GM12878 (cell line): ENCODE measurements at regions not wholly inside any gene's neighbourhood (a gene's known extent, or its start where the extent isn't known, plus 50 kb on each side); places are given as distances from the start of the nearest gene placed in this dataset.

Experiments
- BCLAF1 ChIP-seq: fragments of 450-650 bp; IDR thresholded peaks from 2 replicates; pipeline ENCODE4 v1.6.1; 2017; ENCODE audit warnings: antibody characterized with exemption, mild to moderate bottlenecking, moderate library complexity
- FOS ChIP-seq: IDR thresholded peaks from 3 replicates; pipeline ENCODE4 v1.6.1; 2011; ENCODE audit warnings: borderline replicate concordance; ENCODE audit not compliant: insufficient read length; ENCODE audit errors: extremely low read depth
- IKZF2 ChIP-seq, 2 experiments: fragments of 450-650 bp; IDR thresholded peaks; 2 replicates each; pipeline ENCODE4 v1.6.1; 2017; ENCODE audit warnings: mild to moderate bottlenecking in 2 of 2, moderate library complexity in 2 of 2
- MAX ChIP-seq: IDR thresholded peaks from 2 replicates; pipeline ENCODE4 v1.6.1; 2012; ENCODE audit warnings: low read depth, low read length, improper control_type of control experiment
- POLR2A ChIP-seq: IDR thresholded peaks from 2 replicates; pipeline ENCODE4 v1.6.1; 2011; ENCODE audit warnings: low read depth, mild to moderate bottlenecking, low read length
- RAD21 ChIP-seq: IDR thresholded peaks from 2 replicates; pipeline ENCODE4 v1.6.1; 2011; ENCODE audit warnings: mild to moderate bottlenecking, low read depth, low read length, moderate library complexity; ENCODE audit not compliant: insufficient read depth
- TAF1 ChIP-seq: IDR thresholded peaks from 2 replicates; pipeline ENCODE4 v1.6.1; 2011; ENCODE audit warnings: mild to moderate bottlenecking, low read depth, low read length, borderline replicate concordance
- YY1 ChIP-seq: IDR thresholded peaks from 2 replicates; pipeline ENCODE4 v1.6.1; 2011; ENCODE audit warnings: low read depth, mild to moderate bottlenecking, low read length
- TF ChIP-seq, protein P1 (sequence below), 3 experiments: IDR thresholded peaks in 2 of 3; conservative IDR thresholded peaks in 1 of 3; 2 replicates each; pipeline ENCODE4 v1.5.1; 2011; ENCODE audit warnings: low read depth in 3 of 3, low read length in 3 of 3, mild to moderate bottlenecking in 3 of 3, control low read depth in 2 of 3, moderate library complexity in 2 of 3, inconsistent platforms in 1 of 3, mixed read lengths in 1 of 3; ENCODE audit not compliant: control insufficient read depth in 2 of 3, insufficient read depth in 1 of 3; ENCODE audit errors: extremely low read depth in 1 of 3

DNA sequence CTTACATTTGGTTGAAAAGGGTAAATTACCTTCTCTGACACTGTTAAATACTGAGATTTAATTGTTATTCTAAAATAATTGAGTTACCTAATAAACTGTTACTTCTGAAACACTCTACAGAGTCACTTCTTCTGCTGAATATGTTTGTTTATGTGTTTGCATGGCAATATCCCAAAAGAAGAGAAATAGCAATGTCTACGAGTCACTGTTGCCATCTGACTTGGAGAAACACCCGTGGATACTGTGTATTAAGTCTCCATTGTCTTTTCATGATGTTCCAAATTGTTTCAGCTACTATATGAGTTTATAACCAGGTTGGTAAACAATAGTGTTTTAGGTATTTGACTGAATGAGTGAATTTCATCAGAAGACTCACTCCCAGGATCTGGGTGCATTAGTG, 754.2 kb upstream of the ID2 start:
- TF ChIP-seq, protein P1, sequence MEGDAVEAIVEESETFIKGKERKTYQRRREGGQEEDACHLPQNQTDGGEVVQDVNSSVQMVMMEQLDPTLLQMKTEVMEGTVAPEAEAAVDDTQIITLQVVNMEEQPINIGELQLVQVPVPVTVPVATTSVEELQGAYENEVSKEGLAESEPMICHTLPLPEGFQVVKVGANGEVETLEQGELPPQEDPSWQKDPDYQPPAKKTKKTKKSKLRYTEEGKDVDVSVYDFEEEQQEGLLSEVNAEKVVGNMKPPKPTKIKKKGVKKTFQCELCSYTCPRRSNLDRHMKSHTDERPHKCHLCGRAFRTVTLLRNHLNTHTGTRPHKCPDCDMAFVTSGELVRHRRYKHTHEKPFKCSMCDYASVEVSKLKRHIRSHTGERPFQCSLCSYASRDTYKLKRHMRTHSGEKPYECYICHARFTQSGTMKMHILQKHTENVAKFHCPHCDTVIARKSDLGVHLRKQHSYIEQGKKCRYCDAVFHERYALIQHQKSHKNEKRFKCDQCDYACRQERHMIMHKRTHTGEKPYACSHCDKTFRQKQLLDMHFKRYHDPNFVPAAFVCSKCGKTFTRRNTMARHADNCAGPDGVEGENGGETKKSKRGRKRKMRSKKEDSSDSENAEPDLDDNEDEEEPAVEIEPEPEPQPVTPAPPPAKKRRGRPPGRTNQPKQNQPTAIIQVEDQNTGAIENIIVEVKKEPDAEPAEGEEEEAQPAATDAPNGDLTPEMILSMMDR (IDR thresholded peaks at IDR 0.05 in 2 of 3, conservative IDR thresholded peaks at IDR 0.05 in 1 of 3; ENCODE audit: control insufficient read depth in 2 of 3, extremely low read depth in 1 of 3, insufficient read depth in 1 of 3, low read depth in 3 of 3, low read length in 3 of 3) = no peak
- TF ChIP-seq YY1 = no peak
- TF ChIP-seq TAF1 = no peak
- TF ChIP-seq POLR2A = no peak
- no peak for TF ChIP-seq IKZF2 (IDR thresholded peaks at IDR 0.05)
- no peak for TF ChIP-seq BCLAF1
- no peak for TF ChIP-seq RAD21
- no peak for TF ChIP-seq MAX
- no peak for TF ChIP-seq FOS
